HG02623 (cell line): ENCODE measurements at regions not wholly inside any gene's neighbourhood (a gene's known extent, or its start where the extent isn't known, plus 50 kb on each side); places are given as distances from the start of the nearest gene placed in this dataset.

Experiments used
- ATAC-seq: cut with Tn5 transposase; IDR thresholded peaks from one replicate; pipeline ENCODE4 v1.9.1; 2021; ENCODE audit warnings: moderate library complexity; ENCODE audit not compliant: unreplicated experiment

- no peak for ATAC-seq
Observed at GRCh38 chr1:177354247-177354646, 183.5 kb downstream of the BRINP2 start.

GRCh38 chr1:177351361-177352108 lies 180.8 kb downstream of the BRINP2 start:
- ATAC-seq: no peak

DNA sequence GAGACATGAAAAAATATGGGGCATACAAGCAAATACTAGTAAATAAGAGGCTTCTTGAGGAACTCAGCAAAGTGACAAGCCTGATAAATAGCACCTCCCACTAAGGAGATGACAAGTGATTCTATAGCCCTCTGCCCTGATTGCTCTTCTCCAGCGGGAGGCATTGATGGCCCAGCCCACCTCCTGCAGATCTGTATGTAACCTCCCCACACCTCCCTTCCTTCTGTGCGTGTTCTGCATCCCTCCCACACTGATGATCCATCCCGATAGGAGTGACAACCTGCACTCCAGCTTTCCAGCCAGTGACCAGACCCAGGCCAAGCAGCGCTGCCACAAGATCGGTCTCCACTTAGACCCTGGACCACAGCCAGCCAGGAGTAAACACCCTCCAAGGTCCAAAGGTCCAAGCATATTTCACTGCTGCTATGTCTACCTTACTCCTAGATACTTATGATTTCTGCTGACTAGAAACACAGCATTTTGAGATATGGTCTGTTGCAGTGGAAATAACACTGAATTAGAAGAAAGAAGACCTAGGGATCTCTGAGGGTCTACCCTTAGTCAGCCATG lies 176.1 kb downstream of the BRINP2 start:
- ATAC-seq: no peak

DNA sequence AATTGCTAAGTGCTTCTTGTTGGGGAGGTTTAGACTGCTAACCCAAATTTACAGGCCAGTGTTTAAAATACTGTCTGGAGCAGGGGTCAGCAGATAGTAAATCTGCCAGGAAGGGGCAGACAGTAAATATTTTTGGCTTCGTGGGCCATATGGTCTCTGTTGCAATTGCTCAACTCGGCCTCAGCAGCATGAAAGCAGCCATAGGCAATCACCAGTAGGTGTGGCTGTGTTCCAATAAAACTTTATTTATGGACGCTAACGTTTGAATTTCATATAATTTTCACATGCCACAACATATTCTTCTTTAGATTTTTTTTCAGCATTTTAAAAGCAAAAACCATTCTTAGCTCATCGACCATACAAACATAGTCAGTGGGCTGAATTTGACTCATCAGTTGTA lies 172.7 kb downstream of the BRINP2 start:
- ATAC-seq: no peak

GRCh38 chr1:177341773-177342172 lies 171.0 kb downstream of the BRINP2 start:
- no peak for ATAC-seq

DNA sequence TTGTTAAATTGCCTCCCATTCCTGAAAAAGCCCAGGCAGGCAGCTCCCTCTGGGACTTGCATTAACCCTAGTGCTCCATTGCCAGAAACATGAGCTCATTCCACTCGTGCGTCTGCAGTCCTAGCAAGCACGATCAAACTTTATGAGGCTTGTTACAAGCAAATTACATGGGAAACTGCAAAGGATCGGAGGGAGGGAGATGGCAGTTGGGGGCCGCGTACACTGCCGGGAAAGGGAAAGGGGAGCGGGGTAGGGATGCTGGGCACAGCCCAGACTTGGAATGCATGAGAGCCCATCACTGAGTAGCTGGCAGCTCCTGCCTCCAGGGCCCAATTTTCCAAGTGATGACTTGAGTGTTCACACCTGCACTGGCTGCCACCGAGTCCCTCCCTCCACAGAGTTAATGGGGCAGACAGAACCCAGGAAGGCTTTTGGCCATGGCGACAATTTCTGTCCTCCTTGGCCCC lies 169.9 kb downstream of the BRINP2 start:
- ATAC-seq: no peak

DNA sequence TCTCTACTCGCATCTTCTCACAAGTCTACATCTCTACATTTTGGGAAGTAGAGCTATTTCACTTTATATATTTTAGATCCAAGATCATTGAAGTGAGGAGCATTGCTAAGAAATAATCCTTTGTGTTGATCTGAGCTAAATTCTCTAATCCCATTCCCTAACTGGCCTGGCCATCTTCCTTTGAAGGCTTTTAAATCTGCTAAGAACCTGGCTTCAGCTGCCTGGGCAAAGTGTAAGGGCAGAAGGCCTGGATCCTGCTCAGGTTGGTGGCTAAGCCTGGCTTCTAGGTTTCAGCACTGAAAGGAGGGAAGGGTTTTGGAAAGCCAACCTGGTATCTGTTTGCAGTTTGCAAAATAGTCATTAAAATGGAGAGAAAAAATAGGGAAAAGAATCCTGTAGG lies 167.6 kb downstream of the BRINP2 start:
- no peak for ATAC-seq

DNA sequence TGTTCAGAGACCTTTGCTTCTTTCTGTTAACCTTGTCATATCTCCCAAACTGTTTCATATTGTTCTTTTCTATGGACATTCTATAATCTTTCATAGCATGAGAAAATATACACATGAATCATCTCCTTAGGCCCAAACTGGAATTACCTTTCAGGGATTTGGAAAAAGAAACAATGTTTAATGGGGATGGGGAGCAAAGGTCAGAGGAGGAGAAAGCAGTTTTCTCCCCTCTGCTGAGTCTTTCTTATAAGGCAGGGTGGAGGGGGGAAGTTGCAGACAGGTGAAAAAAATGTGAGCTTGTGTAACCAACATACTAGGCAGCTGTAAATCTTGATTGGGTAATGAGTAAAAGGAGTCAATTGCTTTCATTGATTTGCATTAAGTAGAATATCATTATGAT lies 164.1 kb downstream of the BRINP2 start:
- no peak for ATAC-seq

GRCh38 chr1:177333936-177334595 lies 163.3 kb downstream of the BRINP2 start:
- no peak for ATAC-seq
